ENCODE measurements at regions not wholly inside any gene's neighbourhood (a gene's known extent, or its start where the extent isn't known, plus 50 kb on each side); places are given as distances from the start of the nearest gene placed in this dataset.

- intact Hi-C loops (cut with micrococcal nuclease) (no loop called here), in situ Hi-C loops (cut with MboI; ENCODE audit: low sequenced_read_pairs) (no loop called here), dilution Hi-C loops (cut with HindIII; ENCODE audit: low sequenced_read_pairs, unreplicated experiment) (no loop called here)
- Histone ChIP-seq H4K5ac (ENCODE audit: low read depth, low read length) (no peak overlapping the region), H3K18ac (ENCODE audit: low read depth, low read length) (no peak overlapping the region), H3K4me1 (ENCODE audit: control insufficient read depth, insufficient read depth, low read length) (no peaks in the 10 kb centered on the region; the same call in 1 of the 2 replicates), H4K91ac (ENCODE audit: insufficient read depth, low read depth, low read length) (no peak overlapping the region), H4K8ac (ENCODE audit: low read depth in 2 of 2, low read length in 2 of 2) (no peak overlapping the region), H2BK15ac (ENCODE audit: low read depth, low read length) (no peak overlapping the region), H3K14ac (replicated peaks; ENCODE audit: low read depth, low read length) (no peak overlapping the region), H3K27ac (ENCODE audit: insufficient read depth, low read length) (no peak overlapping the region), H4K20me1 (ENCODE audit: insufficient read depth, low read length) (no peaks in the 10 kb centered on the region), H2BK5ac (ENCODE audit: low read depth, low read length, poor library complexity, severe bottlenecking) (no peak overlapping the region), H3K9ac (ENCODE audit: low read depth, low read length) (no peak overlapping the region), H2BK120ac (ENCODE audit: low read depth, low read length) (no peak overlapping the region), H3K27me3 (ENCODE audit: control insufficient read depth, insufficient read depth, low read length) (no peaks in the 10 kb centered on the region), H3K4ac (ENCODE audit: low read depth, low read length) (no peak overlapping the region), H2AK5ac (ENCODE audit: low read depth, low read length) (no peak overlapping the region), H3K23ac (ENCODE audit: low read depth, low read length) (no peak overlapping the region), H2BK20ac (ENCODE audit: low read depth, low read length) (no peak overlapping the region), H3K4me3 (ENCODE audit: insufficient read depth, low read depth, low read length) (no peak overlapping the region), H3K56ac (ENCODE audit: extremely low read depth, insufficient read depth, low read length) (no peak overlapping the region), H3K79me1 (ENCODE audit: low read depth in 1 of 2, low read length in 2 of 2) (no peaks in the 10 kb centered on the region), H3K36me3 (ENCODE audit: control insufficient read depth, insufficient read depth, low read length) (no peaks in the 10 kb centered on the region), H2AFZ (replicated peaks; ENCODE audit: low read length, poor library complexity) (no peak overlapping the region), H2AK9ac (replicated peaks; ENCODE audit: low read depth, low read length, poor library complexity) (no peak overlapping the region), H3K9me3 (ENCODE audit: control insufficient read depth, insufficient read depth, low read length) (no peaks in the 10 kb centered on the region), H3K4me2 (ENCODE audit: low read depth, low read length) (no peak overlapping the region), H3K9me1 (ENCODE audit: insufficient read depth, low read length) (0 out of 2 replicates have a peak, but pooled peaks cover 8% of the 10 kb centered on the region)
- no peak for ATAC-seq (ENCODE audit: low read depth)
- TF ChIP-seq USF2 (IDR thresholded peaks at IDR 0.05; ENCODE audit: low read depth, low read length) (no peak), ELK1 (IDR thresholded peaks at IDR 0.05; ENCODE audit: borderline replicate concordance, low read depth, low read length) (no peak), MAFK (IDR thresholded peaks at IDR 0.05; ENCODE audit: low read depth, low read length) (no peak), RCOR1 (IDR thresholded peaks at IDR 0.05; ENCODE audit: insufficient replicate concordance, low read length) (no peak), CTCF (conservative IDR thresholded peaks at IDR 0.05; ENCODE audit: low read depth, low read length) (no peak), MXI1 (IDR thresholded peaks at IDR 0.05; ENCODE audit: borderline replicate concordance, low read depth, low read length) (no peak), RFX5 (IDR thresholded peaks at IDR 0.05; ENCODE audit: low read depth, low read length) (no peak), CEBPB (IDR thresholded peaks at IDR 0.05; ENCODE audit: low read depth, low read length) (no peak), CHD1 (IDR thresholded peaks at IDR 0.05; ENCODE audit: low read depth, low read length) (no peak), NFE2L2 (IDR thresholded peaks at IDR 0.05; ENCODE audit: low read depth, low read length) (no peak), MAZ (IDR thresholded peaks at IDR 0.05; ENCODE audit: borderline replicate concordance, low read depth, low read length) (no peak), POLR2A (IDR thresholded peaks at IDR 0.05; ENCODE audit: low read depth, low read length) (no peak), RAD21 (IDR thresholded peaks at IDR 0.05; ENCODE audit: low read length) (no peak), FOS (IDR thresholded peaks at IDR 0.05; ENCODE audit: low read depth, low read length) (no peak), BHLHE40 (IDR thresholded peaks at IDR 0.05; ENCODE audit: low read depth, low read length) (no peak), SMC3 (IDR thresholded peaks at IDR 0.05; ENCODE audit: low read depth, low read length) (no peak)
- BruUV-seq (replicated peaks): no TSS peak
- POLR2A ChIA-PET (ENCODE audit: unreplicated experiment): no interaction called here
- DNase-seq: no peak
- CTCF ChIA-PET: no interaction called here
- 88% methylated on average over 1 of the region's 10 CpGs; no CpG with 5 or more reads in 1 of the 2 experiments for WGBS, 2 experiments (ENCODE audit: extremely low coverage in 2 of 2, insufficient read length in 1 of 2)
Observed at GRCh38 chr3:56929809-56930615, 128.3 kb upstream of the ARHGEF3 start.
